ENCODE measurements at regions not wholly inside any gene's neighbourhood (a gene's known extent, or its start where the extent isn't known, plus 50 kb on each side); places are given as distances from the start of the nearest gene placed in this dataset.

DNA sequence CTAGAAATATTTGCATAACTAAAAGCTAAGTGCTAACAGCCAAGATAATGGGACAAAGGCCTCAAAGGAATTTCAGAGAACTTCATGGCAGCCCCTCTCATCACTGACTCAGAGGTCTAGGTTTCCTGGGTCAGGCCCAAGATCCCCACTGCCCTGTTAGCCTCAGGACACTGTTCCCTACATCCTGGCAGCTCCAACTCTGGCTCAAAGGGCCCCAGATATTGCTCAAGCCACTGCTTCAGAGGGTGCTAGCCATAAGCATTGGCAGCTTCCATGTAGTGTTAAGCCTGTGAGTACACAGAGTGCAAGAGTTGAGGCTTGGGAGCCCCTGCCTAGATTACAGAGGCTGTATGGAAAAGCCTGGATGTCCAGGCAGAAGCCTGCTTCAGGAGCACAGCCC is 998.1 kb downstream of the TLE1 start:
- H2AFZ ChIP-seq (ENCODE audit: low read depth, low read length): no peak overlapping the region
- no peak for FAIRE-seq
- intact Hi-C loops (cut with micrococcal nuclease): no loop called here

More for the DNA sequence above, 998.1 kb downstream of the TLE1 start:
- Histone ChIP-seq H3K79me2 (ENCODE audit: control insufficient read depth, insufficient read depth, low read length) (no peaks in the 10 kb centered on the region), H3K9me1 (ENCODE audit: control insufficient read depth, insufficient read depth, low read length) (no peaks in the 10 kb centered on the region), H3K36me3 (ENCODE audit: control insufficient read depth, insufficient read depth, low read length) (no peaks in the 10 kb centered on the region), H3K4me1 (replicated peaks in 1 of 2; ENCODE audit: control insufficient read depth in 2 of 2, insufficient read depth in 2 of 2, low read length in 2 of 2) (no peaks in the 10 kb centered on the region), H3K4me2 (ENCODE audit: insufficient read depth, low read length) (no peak overlapping the region), H3K27me3 (ENCODE audit: control insufficient read depth in 2 of 2, insufficient read depth in 2 of 2, low read length in 2 of 2) (no peaks in the 10 kb centered on the region), H3K9ac (ENCODE audit: insufficient read depth in 1 of 2, low read depth in 2 of 2, low read length in 2 of 2) (no peak overlapping the region), H3K9me3 (replicated peaks; ENCODE audit: control insufficient read depth, insufficient read depth, low read depth, low read length) (no peaks in the 10 kb centered on the region), H3K4me3 (no peak overlapping the region), H3K27ac (ENCODE audit: extremely low read depth, low read depth, low read length) (no peak overlapping the region), H4K20me1 (replicated peaks; ENCODE audit: control insufficient read depth, insufficient read depth, low read length) (no peaks in the 10 kb centered on the region)
- ChIA-PET POLR2A (no interaction called here), CTCF (ENCODE audit: low intra/inter-chr PET ratio) (no interaction called here)
- TF ChIP-seq MGA (IDR thresholded peaks at IDR 0.05) (no peak), RCOR1 (IDR thresholded peaks at IDR 0.05; ENCODE audit: borderline replicate concordance in 1 of 2, low read depth in 2 of 2, low read length in 2 of 2) (no peak)
- no peak for ATAC-seq
- no peak for DNase-seq (ENCODE audit: extremely low read depth in 1 of 4, low spot score in 3 of 4)
- in situ Hi-C loops (cut with MboI): no loop called here
- no TSS peak for BruUV-seq (replicated peaks)
